ENCODE measurements at regions not wholly inside any gene's neighbourhood (a gene's known extent, or its start where the extent isn't known, plus 50 kb on each side); places are given as distances from the start of the nearest gene placed in this dataset.

- TF ChIP-seq REST (IDR thresholded peaks at IDR 0.05; ENCODE audit: insufficient read depth in 1 of 2, low read depth in 2 of 2, low read length in 1 of 2) (no peak), TCF7L2 (IDR thresholded peaks at IDR 0.05; ENCODE audit: low read depth, low read length) (no peak), SIN3A (IDR thresholded peaks at IDR 0.05; ENCODE audit: borderline replicate concordance, insufficient read depth, low read depth, low read length) (no peak), POLR2AphosphoS5 (IDR thresholded peaks at IDR 0.05; ENCODE audit: low read depth, low read length) (no peak)
- TF ChIP-seq, protein P1, sequence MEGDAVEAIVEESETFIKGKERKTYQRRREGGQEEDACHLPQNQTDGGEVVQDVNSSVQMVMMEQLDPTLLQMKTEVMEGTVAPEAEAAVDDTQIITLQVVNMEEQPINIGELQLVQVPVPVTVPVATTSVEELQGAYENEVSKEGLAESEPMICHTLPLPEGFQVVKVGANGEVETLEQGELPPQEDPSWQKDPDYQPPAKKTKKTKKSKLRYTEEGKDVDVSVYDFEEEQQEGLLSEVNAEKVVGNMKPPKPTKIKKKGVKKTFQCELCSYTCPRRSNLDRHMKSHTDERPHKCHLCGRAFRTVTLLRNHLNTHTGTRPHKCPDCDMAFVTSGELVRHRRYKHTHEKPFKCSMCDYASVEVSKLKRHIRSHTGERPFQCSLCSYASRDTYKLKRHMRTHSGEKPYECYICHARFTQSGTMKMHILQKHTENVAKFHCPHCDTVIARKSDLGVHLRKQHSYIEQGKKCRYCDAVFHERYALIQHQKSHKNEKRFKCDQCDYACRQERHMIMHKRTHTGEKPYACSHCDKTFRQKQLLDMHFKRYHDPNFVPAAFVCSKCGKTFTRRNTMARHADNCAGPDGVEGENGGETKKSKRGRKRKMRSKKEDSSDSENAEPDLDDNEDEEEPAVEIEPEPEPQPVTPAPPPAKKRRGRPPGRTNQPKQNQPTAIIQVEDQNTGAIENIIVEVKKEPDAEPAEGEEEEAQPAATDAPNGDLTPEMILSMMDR (IDR thresholded peaks at IDR 0.05): no peak
These were observed 73.8 kb upstream of the FAM180A start for GRCh38 chr7:135822376-135822775.

All from Panc1 (cell line).